ENCODE measurements at regions not wholly inside any gene's neighbourhood (a gene's known extent, or its start where the extent isn't known, plus 50 kb on each side); places are given as distances from the start of the nearest gene placed in this dataset.

DNA sequence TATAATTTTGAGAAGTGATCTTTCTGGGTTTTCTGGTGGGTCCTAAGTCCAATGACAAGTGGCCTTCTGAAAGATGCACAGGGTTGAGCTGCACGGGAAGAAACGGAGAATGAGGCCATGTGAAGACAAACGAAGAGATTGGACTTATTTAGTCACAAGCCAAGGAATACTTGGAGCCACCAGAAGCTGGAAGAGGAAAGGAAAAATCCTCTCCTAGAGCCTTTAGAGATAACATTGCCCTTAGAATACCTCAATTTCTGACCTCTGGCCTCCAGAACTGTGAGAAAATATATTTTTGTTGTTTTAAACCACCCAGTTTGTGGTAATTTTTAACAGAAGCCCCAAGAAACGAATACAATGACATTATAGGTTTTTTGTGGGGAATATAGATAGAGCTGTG is 360.5 kb upstream of the TARS1 start:
- Histone ChIP-seq H3K36me3 (no peaks in the 10 kb centered on the region), H3K4me3 (no peak overlapping the region), H3K9me3 (no peaks in the 10 kb centered on the region), H3K27me3 (no peaks in the 10 kb centered on the region), H3K4me1 (no peaks in the 10 kb centered on the region), H3K27ac (no peak overlapping the region)
- intact Hi-C loops (cut with DNase I) = no loop called here
- TF ChIP-seq POLR2A (IDR thresholded peaks at IDR 0.05) = no peak
- DNase-seq = no peak
- 57 to 61% methylated on average over 4 of the region's 4 CpGs for WGBS, 2 donors

GRCh38 chr5:33088176-33088575 is 352.6 kb upstream of the TARS1 start:
- TF ChIP-seq CTCF (IDR thresholded peaks at IDR 0.05) (no peak), POLR2A (IDR thresholded peaks at IDR 0.05) (no peak), EP300 (IDR thresholded peaks at IDR 0.05) (no peak), POLR2AphosphoS5 (IDR thresholded peaks at IDR 0.05) (no peak)
- H3K4me3 ChIP-seq = no peak overlapping the region
- H3K27ac ChIP-seq = no peak overlapping the region
- DNase-seq = no peak
- no peaks in the 10 kb centered on the region for H3K27me3 ChIP-seq
- no peaks in the 10 kb centered on the region for H3K9me3 ChIP-seq
- no peaks in the 10 kb centered on the region for H3K36me3 ChIP-seq
- no peaks in the 10 kb centered on the region for H3K4me1 ChIP-seq
- intact Hi-C loops (cut with DNase I) = no loop called here
- 69 to 70% methylated on average over 2 of the region's 2 CpGs for WGBS, 2 donors

GRCh38 chr5:33091571-33092363 is 349.0 kb upstream of the TARS1 start:
- Histone ChIP-seq H3K9me3 (no peaks in the 10 kb centered on the region), H3K27me3 (no peaks in the 10 kb centered on the region), H3K27ac (no peak overlapping the region), H3K36me3 (no peaks in the 10 kb centered on the region), H3K4me3 (no peak overlapping the region), H3K4me1 (no peaks in the 10 kb centered on the region)
- intact Hi-C loops (cut with DNase I) = no loop called here
- TF ChIP-seq EP300 (IDR thresholded peaks at IDR 0.05) (no peak), CTCF (IDR thresholded peaks at IDR 0.05) (no peak), POLR2A (IDR thresholded peaks at IDR 0.05) (no peak), POLR2AphosphoS5 (IDR thresholded peaks at IDR 0.05) (no peak)
- DNase-seq = no peak

- Histone ChIP-seq H3K9me3 (no peaks in the 10 kb centered on the region), H3K4me3 (no peak overlapping the region), H3K27ac (no peak overlapping the region), H3K4me1 (no peaks in the 10 kb centered on the region), H3K36me3 (no peaks in the 10 kb centered on the region), H3K27me3 (no peaks in the 10 kb centered on the region)
- intact Hi-C loops (cut with DNase I) = no loop called here
- no peak for DNase-seq
- 63 to 94% methylated on average over 3 of the region's 3 CpGs for WGBS, 2 donors
- TF ChIP-seq EP300 (IDR thresholded peaks at IDR 0.05) = no peak
- no peak for TF ChIP-seq POLR2AphosphoS5 (IDR thresholded peaks at IDR 0.05)
- no peak for TF ChIP-seq POLR2A (IDR thresholded peaks at IDR 0.05)
- no peak for TF ChIP-seq CTCF (IDR thresholded peaks at IDR 0.05)
These were observed 348.0 kb upstream of the TARS1 start for GRCh38 chr5:33092719-33093118.

DNA sequence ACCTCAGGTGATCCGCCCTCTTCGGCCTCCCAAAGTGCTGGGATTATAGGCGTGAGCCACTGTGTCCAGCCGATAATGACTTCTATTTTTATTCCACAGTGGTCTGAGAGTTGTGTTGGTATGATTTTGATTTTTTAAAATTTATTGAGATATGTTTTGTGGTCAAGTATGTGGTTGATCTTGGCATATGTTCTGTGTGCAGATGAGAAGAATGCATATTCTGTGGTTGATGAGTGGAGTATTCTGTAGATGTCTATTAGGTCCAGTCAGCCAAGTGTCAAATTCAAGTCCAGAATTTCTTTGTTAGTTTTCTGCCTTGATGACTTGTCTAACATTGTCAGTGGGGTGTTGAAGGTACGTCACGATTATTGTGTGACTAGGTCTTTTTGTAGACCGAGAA is 338.2 kb upstream of the TARS1 start:
- H3K4me3 ChIP-seq = no peak overlapping the region
- no peaks in the 10 kb centered on the region for H3K9me3 ChIP-seq
- TF ChIP-seq POLR2A (IDR thresholded peaks at IDR 0.05) = no peak
- no peak for TF ChIP-seq CTCF (IDR thresholded peaks at IDR 0.05)
- no peak for TF ChIP-seq EP300 (IDR thresholded peaks at IDR 0.05)
- no peak for TF ChIP-seq POLR2AphosphoS5 (IDR thresholded peaks at IDR 0.05)
- no peaks in the 10 kb centered on the region for H3K36me3 ChIP-seq
- WGBS, 2 donors = 88 to 93% methylated on average over 7 of the region's 7 CpGs
- no peaks in the 10 kb centered on the region for H3K4me1 ChIP-seq
- no peaks in the 10 kb centered on the region for H3K27me3 ChIP-seq
- intact Hi-C loops (cut with DNase I) = no loop called here
- no peak overlapping the region for H3K27ac ChIP-seq
- DNase-seq = no peak
